ENCODE measurements at regions not wholly inside any gene's neighbourhood (a gene's known extent, or its start where the extent isn't known, plus 50 kb on each side); places are given as distances from the start of the nearest gene placed in this dataset.
"Not testable (repeated sequence)": the region's sequence is repeated elsewhere in the genome, so short reads cannot be mapped to it uniquely, and the experiment has no call there.

GRCh38 chr16:29304251-29304650 lies 102.3 kb downstream of the NPIPB11 start:
- ChIA-PET CTCF (ENCODE audit: unreplicated experiment) (no interaction called here), POLR2A (interaction anchor here (0.5 kb wide), 1 partner anchor 21 kb away, joined by 4 read pairs; no protein-coding TSS in a partner anchor)
- TF ChIP-seq EZH2phosphoT487 (IDR thresholded peaks at IDR 0.05; ENCODE audit: borderline replicate concordance, low read depth, low read length) (no peak), CTCF (conservative IDR thresholded peaks at IDR 0.05; ENCODE audit: low read length) (no peak)
- no peaks in the 10 kb centered on the region for H3K9me2 ChIP-seq (ENCODE audit: insufficient read depth, low read length)
- BruUV-seq (replicated peaks): no TSS peak
- intact Hi-C loops (cut with micrococcal nuclease; ENCODE audit: unreplicated experiment): no loop called here
- no peak for DNase-seq (ENCODE audit: low spot score)
- H3K4me3 ChIP-seq (ENCODE audit: low read depth, low read length, poor library complexity, severe bottlenecking): no peak overlapping the region
- H3K4me1 ChIP-seq (ENCODE audit: insufficient read depth, low read length, poor library complexity, severe bottlenecking): no peaks in the 10 kb centered on the region
- H3K4me2 ChIP-seq (ENCODE audit: low read length): no peak overlapping the region
- H3K27ac ChIP-seq (ENCODE audit: low read depth, low read length, poor library complexity, severe bottlenecking): no peak overlapping the region
- H2AFZ ChIP-seq (ENCODE audit: low read length): no peak overlapping the region
- no peaks in the 10 kb centered on the region for H3K36me3 ChIP-seq (ENCODE audit: insufficient read depth, low read length)
- H3K9me3 ChIP-seq (ENCODE audit: low read length): no peaks in the 10 kb centered on the region
- H4K20me1 ChIP-seq (ENCODE audit: insufficient read depth, low read length): no peaks in the 10 kb centered on the region
- H3K79me2 ChIP-seq (ENCODE audit: insufficient read depth, low read depth, low read length): no peaks in the 10 kb centered on the region

GRCh38 chr16:29303520-29303919 lies 103.0 kb downstream of the NPIPB11 start:
- Histone ChIP-seq H3K9me2 (ENCODE audit: insufficient read depth, low read length) (no peaks in the 10 kb centered on the region), H3K4me3 (ENCODE audit: low read depth, low read length, poor library complexity, severe bottlenecking) (no peak overlapping the region), H3K4me2 (ENCODE audit: low read length) (no peak overlapping the region), H2AFZ (ENCODE audit: low read length) (no peak overlapping the region), H3K9me3 (ENCODE audit: low read length) (no peaks in the 10 kb centered on the region), H3K36me3 (ENCODE audit: insufficient read depth, low read length) (no peaks in the 10 kb centered on the region), H3K4me1 (ENCODE audit: insufficient read depth, low read length, poor library complexity, severe bottlenecking) (no peaks in the 10 kb centered on the region), H4K20me1 (ENCODE audit: insufficient read depth, low read length) (no peaks in the 10 kb centered on the region), H3K27ac (ENCODE audit: low read depth, low read length, poor library complexity, severe bottlenecking) (no peak overlapping the region), H3K79me2 (ENCODE audit: insufficient read depth, low read depth, low read length) (no peaks in the 10 kb centered on the region)
- no TSS peak for BruUV-seq (replicated peaks)
- DNase-seq (ENCODE audit: low spot score): no peak
- POLR2A ChIA-PET: interaction anchor here (0.5 kb wide), 1 partner anchor 20 kb away, joined by 4 read pairs; no protein-coding TSS in a partner anchor
- TF ChIP-seq CTCF (conservative IDR thresholded peaks at IDR 0.05; ENCODE audit: low read length): no peak
- no peak for TF ChIP-seq EZH2phosphoT487 (IDR thresholded peaks at IDR 0.05; ENCODE audit: borderline replicate concordance, low read depth, low read length)
- CTCF ChIA-PET (ENCODE audit: unreplicated experiment): no interaction called here
- intact Hi-C loops (cut with micrococcal nuclease; ENCODE audit: unreplicated experiment): no loop called here

GRCh38 chr16:29302976-29303375 lies 103.5 kb downstream of the NPIPB11 start:
- Histone ChIP-seq H3K79me2 (ENCODE audit: insufficient read depth, low read depth, low read length) (no peaks in the 10 kb centered on the region), H3K27ac (ENCODE audit: low read depth, low read length, poor library complexity, severe bottlenecking) (no peak overlapping the region), H3K36me3 (ENCODE audit: insufficient read depth, low read length) (no peaks in the 10 kb centered on the region), H3K9me3 (ENCODE audit: low read length) (no peaks in the 10 kb centered on the region), H3K4me1 (ENCODE audit: insufficient read depth, low read length, poor library complexity, severe bottlenecking) (no peaks in the 10 kb centered on the region), H3K4me2 (ENCODE audit: low read length) (no peak overlapping the region), H3K4me3 (ENCODE audit: low read depth, low read length, poor library complexity, severe bottlenecking) (no peak overlapping the region), H2AFZ (ENCODE audit: low read length) (no peak overlapping the region), H4K20me1 (ENCODE audit: insufficient read depth, low read length) (no peaks in the 10 kb centered on the region), H3K9me2 (ENCODE audit: insufficient read depth, low read length) (no peaks in the 10 kb centered on the region)
- ChIA-PET POLR2A (no interaction called here), CTCF (ENCODE audit: unreplicated experiment) (no interaction called here)
- BruUV-seq (replicated peaks): no TSS peak
- DNase-seq (ENCODE audit: low spot score): no peak
- TF ChIP-seq EZH2phosphoT487 (IDR thresholded peaks at IDR 0.05; ENCODE audit: borderline replicate concordance, low read depth, low read length) (no peak), CTCF (conservative IDR thresholded peaks at IDR 0.05; ENCODE audit: low read length) (no peak)
- intact Hi-C loops (cut with micrococcal nuclease; ENCODE audit: unreplicated experiment): no loop called here

GRCh38 chr16:29302433-29302832 lies 104.1 kb downstream of the NPIPB11 start:
- H2AFZ ChIP-seq (ENCODE audit: low read length); H3K79me2 ChIP-seq (ENCODE audit: insufficient read depth, low read depth, low read length); H3K9me3 ChIP-seq (ENCODE audit: low read length); H3K9me2 ChIP-seq (ENCODE audit: insufficient read depth, low read length); DNase-seq (ENCODE audit: low spot score); H3K4me2 ChIP-seq (ENCODE audit: low read length); H3K4me3 ChIP-seq (ENCODE audit: low read depth, low read length, poor library complexity, severe bottlenecking); CTCF ChIA-PET (ENCODE audit: unreplicated experiment); H3K36me3 ChIP-seq (ENCODE audit: insufficient read depth, low read length); BruUV-seq (replicated peaks); H3K4me1 ChIP-seq (ENCODE audit: insufficient read depth, low read length, poor library complexity, severe bottlenecking); intact Hi-C loops (cut with micrococcal nuclease; ENCODE audit: unreplicated experiment); H4K20me1 ChIP-seq (ENCODE audit: insufficient read depth, low read length); H3K27ac ChIP-seq (ENCODE audit: low read depth, low read length, poor library complexity, severe bottlenecking); POLR2A ChIA-PET: not testable (repeated sequence)
